ENCODE measurements at regions not wholly inside any gene's neighbourhood (a gene's known extent, or its start where the extent isn't known, plus 50 kb on each side); places are given as distances from the start of the nearest gene placed in this dataset.
"Not testable (repeated sequence)": the region's sequence is repeated elsewhere in the genome, so short reads cannot be mapped to it uniquely, and the experiment has no call there.

DNA sequence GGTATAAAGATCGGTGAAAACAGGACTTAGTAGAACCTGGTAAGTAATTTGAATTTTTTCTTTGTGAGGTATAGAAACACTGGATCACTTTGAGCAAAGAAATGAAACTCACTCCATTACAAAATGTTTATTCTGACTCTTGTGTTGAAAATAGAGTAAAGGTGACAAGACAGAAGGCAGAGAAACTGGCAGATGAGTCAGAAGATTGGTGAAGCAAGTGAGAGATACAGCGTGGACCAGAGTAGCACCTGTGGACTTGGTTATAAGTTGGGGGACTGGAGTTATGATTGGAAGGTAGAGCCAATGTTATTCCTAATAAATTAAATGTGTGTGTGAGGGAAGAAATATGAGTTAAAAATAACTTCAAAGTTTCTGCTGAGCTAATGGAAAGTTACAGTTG lies 620.9 kb downstream of the ZWINT start:
- no peak for DNase-seq

DNA sequence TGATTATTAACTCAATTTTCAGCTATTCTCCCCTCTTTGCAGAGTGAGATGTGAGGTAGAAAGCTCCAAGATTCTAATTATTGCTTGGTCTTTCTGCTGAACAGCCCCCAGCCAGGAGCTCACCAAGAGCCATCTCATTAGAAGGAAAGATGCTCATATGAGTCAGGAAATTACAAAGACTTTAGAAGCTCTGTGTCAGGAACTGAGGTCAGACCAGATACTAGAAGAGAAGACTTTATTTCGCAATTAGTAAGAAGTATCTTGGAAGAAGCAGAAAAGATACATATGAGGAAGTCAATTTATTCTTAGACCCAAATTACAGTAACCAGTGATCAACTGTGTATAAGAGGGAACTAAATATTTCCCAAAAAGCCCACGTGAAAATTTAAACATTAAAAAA lies 626.9 kb downstream of the ZWINT start:
- DNase-seq: peak in 1 of 3 donors; percentile 4

DNA sequence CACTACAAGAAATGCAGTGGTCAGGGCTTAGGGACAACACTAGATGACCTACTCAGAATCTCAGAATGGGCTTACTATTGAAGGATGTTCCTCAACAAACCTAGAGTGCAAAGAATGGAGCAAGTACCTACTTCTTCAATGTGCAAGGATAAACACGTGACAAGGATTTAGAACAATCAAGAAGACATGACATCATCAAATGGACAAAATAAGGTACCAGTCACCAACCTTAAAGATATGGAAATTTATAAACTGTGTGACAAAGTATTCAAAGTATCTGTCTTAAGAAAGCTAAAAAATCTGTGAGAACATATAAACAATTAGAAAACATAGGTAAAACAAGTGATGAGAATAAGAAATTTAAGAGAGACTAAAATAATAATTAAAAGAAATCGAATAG lies 656.1 kb downstream of the ZWINT start:
- DNase-seq: no peak

DNA sequence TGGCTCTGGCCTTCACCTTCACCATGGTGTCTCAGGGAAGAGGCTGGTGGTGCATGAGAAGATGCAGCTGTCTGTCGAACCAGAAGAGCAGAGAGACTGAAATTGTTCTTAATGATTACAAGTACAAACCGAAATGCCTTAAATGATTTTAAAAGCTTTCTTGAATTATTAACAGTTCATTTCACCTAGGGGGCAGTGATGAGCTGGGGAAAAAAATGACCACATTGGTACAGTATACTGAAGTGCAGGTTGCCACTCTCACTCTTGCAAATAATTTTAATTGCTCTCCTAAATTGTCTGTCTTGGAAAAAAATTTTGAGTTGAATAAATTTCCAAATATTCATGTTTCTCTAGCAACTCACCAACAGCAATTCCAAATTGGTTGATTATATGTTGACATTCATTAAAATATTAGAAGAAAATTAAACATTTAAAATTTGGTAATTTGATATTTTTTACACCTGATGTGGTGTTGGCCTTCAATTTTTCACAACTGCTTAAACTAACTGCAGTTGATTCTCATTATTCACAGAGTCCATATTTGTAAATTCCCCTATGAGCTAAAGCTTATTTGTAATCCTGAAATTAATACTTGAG lies 692.6 kb downstream of the ZWINT start:
- peak in 2 of 3 donors; percentile 6 for DNase-seq

DNA sequence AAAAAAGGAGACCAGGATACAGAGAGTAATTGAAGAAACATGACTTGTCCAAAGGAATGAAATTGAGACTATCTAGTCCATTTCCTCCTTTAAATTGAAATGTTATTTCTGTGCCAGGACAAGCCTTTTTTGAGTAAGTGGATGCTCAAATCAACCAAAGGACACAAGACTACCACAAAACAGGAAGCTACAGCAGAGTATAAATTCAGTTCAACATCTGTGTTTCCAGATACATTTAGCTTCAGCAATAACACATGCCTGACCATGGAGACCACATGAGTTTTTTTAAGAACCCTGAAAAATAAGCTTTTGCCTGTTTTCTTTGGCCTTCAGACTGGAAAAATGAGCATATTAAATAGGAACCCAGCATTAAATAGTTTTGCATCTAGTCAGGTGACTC lies 707.5 kb downstream of the ZWINT start:
- no peak for DNase-seq

DNA sequence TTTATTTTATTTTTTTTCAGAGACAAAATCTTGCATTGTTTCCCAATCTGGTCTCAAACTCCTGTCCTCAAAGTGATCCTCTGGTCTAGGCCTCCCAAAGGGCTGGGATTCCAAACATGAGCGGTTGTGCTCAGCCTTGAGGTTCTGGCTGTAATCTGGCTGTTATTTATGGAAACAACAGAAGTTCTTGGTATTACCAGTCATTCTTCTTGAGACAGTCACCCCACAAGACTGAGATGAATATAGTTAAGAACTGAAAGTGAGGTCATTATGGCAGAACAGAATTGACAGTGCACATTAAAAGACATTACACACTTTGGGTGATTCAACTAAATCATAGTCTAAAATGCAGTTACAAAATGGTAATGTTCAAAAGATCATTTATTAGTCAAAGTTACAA lies 719.5 kb downstream of the ZWINT start:
- no peak for DNase-seq

DNA sequence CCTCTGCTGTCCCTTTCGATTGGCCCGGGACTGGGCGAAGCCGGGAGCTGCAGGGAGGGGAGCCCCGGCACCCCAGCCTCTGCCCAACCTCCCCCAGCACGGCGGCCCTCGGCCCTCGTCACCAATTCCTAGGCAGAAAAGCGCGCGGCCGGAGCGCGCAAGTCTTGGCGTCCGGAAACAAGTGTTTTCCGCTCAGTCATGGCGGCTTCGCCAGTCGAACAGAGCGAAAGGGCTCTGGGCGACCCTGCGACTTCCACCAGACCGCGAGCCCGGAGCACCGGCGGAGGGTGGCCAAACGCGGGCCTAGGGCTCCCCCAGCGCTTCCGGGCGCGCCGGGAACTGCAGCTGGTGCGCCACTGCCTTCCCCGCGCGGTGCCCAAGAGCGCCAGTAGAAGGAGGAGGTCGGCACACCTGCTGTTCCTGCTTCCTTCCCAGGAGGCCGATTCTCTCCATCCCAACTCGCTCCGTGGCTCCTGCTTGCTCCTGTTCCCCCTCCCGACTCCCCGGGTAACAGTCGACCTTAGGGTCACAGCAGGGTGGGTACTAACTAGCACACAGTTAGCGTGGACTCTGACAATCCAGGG lies 729.9 kb downstream of the ZWINT start:
- DNase-seq: peak; percentile 17 to 62 (median 25)

DNA sequence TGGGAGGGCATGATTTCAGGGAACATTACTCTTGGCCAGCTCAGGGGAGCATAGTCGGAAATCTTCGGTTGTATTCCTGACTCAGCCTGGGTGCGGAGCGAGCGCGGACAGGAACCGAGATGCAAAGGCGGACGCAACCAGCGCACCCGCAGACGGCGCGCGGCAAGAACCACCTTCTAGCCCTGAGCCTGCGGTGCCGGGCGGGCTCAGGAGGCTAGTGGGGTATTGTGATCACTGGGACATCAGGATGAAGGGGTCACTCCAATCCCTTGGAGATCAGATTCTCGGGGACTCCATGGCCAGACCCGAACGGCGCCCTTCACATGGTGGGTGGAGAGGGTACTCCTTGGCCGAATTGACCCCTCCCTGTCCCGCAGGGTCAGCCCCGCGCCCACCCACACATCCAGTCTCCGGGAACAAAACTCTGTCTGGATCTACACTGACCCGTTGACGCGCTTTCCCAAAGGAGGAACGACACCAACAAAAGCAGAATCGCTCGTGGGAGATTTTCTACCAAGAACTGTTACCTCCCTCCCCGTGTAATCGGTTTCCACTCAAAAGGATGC lies 730.5 kb downstream of the ZWINT start:
- DNase-seq: no peak

DNA sequence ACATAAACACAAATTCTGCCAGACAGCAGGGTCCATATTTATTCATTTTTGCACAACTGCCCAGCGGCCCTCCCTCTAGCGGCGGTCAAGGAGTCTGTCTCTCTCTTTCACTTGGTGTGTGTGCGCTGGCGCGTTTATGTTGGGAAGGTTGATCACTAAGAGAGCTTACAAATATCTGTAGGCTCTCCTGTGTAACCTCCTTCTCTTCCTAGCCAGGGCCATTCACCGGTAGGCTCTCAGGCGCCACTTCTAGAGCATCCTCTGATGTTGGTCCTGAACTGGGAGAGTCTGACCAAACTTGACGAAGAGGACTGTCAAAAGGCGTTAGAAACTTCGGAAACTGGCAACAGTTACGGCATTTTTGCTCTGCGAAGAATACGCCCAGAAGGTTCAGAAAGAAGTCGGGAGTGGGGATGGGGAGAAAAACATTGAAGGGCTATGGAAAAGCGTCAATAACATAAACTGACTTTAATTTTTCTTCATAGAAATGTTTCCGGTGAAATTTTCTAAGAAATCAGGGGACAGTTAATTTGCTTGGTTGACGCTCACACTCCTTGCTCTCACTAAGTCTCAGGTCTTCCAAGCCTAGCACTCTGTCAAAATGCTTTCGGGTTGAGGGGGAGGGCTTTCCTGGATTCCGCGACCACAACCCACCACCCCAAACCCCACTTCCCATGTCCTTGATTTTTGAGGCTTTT lies 731.1 kb downstream of the ZWINT start:
- DNase-seq: peak in 2 of 3 donors; percentile 9 to 20

DNA sequence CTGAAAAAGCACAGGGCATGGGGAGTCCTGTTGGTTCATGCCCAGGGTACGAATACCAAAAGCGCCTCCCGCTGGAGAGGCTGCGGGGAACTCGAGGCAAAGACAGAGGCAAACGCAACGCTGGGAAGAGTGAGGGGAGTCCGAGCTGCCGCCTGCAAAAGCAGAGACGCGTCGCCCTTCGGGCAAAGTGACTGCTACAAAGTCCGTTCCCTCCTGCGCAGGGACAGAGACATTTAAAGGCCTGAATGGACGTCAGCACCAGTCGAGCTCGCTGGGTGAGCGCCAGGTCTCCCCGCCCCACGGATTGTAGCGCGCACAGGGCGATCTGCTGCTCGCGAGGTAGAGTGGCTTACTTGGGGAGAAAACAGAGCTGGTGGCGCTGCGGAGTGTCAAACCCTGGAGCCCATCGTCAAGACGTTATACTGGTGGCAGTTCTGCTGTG lies 732.8 kb downstream of the ZWINT start:
- no peak for DNase-seq

DNA sequence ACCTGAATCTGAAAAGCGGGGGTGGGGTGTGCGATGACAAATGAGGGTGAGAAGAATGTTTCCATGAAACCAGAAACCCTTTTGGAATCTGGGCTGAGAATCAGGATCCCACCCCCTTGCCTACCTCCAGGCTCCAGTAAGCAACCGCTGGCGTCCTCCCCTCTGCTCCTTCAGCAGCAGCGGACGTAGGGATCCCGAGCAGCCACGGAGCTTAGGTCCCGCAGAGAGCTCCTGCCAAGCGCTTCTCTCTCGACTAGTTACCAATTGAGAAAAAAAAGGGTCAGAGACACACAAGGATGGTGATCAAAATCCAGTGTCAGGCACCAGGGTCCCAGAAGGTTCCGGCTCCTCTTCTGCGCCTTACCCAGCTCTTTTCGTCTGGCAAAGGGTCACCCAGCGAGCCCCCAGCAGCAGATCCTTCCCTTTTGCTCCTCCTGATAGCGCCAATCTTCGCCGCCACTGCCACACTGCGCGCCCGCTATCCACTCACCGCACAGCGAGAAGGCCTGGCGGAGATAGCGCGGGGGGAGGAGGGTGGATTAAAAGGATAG lies 733.5 kb downstream of the ZWINT start:
- no peak for DNase-seq

DNA sequence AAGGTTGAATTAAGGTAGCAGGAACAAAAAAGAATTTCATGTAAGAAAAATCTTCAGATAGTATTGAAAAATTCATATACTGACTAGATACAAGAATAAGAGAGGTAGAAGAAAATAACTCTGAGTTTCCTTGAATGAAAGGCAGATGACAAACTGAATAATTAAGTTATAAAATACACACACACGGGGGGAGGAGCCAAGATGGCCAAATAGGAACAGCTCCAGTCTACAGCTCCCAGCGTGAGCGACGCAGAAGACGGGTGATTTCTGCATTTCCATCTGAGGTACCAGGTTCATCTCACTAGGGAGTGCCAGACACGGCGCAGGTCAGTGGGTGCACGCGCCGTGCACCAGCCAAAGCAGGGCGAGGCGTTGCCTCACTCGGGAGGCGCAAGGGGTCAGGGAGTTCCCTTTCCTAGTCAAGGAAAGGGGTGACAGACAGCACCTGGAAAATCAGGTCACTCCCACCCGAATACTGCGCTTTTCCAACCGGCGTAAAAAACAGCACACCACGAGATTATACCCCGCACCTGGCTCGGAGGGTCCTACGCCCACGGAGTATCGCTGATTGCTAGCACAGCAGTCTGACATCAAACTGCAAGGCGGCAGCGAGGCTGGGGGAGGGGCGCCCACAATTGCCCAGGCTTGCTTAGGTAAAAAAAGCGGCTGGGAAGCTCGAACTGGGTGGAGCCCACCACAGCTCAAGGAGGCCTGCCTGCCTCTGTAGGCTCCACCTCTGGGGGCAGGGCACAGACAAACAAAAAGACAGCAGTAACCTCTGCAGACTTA lies 759.2 kb downstream of the ZWINT start:
- not testable (repeated sequence) for DNase-seq

DNA sequence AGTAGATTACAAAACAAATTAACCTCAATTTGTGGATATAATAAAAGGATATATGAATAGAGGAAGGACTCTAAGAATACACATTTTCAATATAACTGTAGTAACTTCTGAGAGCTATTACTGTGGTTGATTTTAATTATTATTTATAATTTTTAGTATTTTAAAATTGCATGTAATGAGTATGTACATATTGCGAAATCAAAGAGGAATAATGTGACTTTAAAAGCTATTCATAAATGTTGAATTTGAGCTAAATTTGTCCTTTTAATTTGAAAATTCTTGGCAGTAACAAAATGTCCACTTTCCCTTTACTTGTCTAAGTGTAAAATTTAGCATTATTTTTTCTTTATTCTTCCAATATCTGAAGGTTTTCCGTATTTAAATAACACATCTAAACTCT lies 750.6 kb upstream of the PCDH15 start:
- no peak for DNase-seq

DNA sequence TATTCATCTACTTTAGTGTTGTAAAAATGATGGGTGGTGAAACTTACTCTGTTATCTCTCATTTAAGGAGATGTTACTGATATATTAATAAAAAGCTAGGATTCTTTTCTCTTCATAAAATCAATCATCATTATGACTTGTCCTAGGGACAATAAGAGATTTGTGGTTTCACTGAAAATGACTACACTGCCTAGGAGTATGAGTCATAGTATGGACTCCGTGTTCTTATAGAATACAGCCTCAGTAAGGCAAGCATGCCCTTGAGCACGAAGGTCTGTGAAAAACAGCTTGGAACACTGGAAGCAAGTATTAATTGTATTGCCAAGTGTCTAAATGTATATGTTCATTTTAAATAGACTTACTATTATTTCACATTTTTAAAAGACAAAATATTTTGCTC lies 749.2 kb upstream of the PCDH15 start:
- no peak for DNase-seq

DNA sequence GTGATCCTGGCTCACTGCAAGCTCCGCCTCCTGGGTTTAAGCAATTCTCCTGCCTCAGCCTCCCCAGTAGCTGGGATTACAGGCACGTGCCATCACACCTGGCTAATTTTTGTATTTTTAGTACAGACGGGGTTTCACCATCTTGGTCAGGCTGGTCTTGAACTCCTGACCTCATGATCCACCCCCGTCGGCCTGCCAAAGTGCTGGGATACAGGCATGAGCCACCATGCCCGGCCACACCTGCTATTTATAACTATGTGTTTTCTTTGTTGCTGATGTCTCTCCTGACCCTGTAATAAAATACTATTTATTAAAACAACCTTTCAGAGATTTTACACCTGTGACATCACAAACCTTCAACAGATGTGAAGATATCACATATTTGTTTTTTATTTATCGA lies 736.5 kb upstream of the PCDH15 start:
- DNase-seq: not testable (repeated sequence)

DNA sequence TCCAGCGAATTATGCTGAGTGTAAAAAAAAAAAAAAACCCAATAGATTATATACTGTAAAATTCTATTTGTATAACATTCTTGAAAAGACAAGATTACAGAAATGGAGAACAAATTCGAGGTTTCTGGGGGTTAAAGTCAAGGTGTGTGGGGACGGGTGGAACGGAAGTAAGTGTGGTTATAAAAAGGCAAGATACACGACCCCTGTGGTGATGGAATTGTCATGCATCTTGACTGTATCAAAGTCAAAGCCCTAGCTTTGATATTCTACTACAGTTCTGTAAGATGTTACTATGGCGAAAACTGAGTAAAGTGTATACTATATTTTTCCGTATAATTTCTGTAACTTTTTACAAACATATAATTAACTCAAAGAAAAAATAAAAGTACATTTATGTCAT lies 718.2 kb upstream of the PCDH15 start:
- no peak for DNase-seq

DNA sequence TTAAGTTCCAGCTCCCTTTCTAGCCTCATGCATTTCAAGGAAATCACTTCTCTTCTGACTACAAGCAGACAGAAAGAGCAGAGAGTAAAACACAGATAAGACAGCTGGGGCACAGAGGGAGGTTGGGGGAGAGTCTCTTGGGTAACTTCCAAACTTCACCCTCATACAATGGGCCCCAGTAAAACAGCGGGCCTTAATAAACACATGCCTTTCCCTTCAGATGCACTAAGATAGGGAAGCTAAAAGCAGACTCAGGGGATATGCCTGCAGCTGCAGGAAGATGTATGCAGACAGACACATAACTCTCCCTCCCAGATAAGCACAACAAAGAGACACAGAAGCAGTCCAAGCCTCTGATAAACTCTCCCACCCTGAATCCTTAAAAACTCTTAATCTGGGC lies 717.4 kb upstream of the PCDH15 start:
- DNase-seq: not testable (repeated sequence)

DNA sequence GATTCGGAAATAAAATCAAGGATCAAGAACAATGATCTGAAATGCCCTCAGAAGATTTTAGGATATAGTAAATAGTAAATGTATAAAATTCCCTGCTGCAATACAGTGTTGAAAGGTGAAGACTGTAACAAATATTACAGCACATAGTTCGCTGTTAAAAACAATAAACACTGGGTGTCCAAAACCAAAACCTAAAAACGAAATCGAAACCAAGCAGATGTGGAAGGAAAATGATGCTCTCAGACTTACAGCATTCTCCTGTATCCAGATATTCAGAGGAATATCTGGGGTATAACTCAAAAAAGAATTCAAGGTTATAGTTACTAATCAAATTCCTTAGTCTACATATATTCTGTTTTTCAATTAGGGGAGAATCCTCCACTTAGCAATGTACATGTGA lies 708.1 kb upstream of the PCDH15 start:
- no peak for DNase-seq

DNA sequence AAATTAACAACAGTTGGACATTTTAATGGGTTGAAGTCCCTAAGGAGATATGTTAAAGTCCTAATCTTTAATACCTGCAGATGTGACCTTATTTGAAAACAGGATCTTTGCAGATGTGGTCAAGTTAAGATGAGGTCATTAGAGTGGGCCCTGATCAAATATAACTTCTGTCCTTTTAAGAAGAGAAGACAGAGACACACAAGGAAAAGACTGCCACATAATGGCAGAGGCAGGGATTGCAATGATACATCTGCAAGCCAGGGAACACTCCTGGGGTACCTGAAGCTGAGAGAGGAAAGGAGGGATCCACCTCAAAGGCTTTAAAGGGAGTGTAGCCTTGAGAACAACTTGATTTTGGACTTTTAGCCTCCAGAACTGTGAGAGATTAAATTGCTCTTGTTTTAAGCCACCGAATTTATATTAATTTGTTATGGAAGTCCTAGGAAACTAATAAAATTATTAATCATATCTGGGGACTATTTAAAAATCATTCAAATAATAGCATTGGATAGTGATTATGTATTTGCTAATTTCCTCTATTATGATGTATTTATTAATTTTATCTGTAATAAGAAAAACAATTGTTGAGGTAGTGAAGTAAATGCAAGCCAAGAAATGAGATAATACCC lies 700.0 kb upstream of the PCDH15 start:
- DNase-seq: peak in 1 of 3 donors; percentile 7

DNA sequence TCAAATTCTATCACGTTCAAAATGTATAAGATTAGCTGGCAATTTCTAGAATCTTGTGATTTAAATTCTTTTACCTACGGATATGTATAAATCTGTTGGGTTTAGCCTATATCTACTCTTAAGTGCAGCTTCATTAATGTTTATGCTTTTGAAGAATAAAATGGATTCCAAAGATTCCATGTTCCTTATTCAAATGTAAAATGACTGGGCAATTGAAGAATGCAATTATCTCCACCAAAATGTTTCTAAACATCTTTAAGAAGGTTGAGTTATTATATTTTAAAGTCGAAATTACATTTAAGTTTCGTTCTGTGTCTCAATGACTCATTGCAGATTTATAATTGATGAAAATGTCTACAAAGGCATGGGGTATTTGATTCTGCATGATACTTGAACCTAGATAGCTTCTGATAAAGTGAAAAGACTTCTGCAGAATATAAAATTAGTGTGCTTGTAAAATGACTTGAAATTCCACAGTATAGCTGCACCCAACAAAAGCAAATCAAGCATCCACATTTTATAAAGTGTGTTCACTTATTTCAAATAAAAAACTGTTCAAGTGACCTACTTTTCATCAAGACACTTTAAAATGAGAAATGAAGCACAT lies 697.0 kb upstream of the PCDH15 start:
- DNase-seq: no peak

DNA sequence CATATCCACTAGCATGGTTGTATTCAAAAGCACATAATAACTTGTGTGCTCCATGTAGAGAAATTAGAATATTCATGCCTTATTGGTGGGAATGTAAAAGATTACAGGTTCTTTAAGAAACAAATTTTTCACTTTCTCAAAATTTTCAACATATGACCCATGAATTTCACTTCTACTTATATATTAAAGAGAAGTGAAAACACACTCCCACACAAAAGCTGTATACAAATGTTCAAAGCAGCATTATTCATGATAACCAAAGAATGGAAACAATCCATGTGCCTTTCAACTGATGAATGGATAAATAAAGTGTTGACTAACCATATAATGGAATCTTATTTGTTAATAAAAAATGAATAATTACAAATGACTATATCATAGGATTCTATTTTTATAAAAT lies 694.5 kb upstream of the PCDH15 start:
- DNase-seq: peak in 1 of 3 donors; percentile 4

DNA sequence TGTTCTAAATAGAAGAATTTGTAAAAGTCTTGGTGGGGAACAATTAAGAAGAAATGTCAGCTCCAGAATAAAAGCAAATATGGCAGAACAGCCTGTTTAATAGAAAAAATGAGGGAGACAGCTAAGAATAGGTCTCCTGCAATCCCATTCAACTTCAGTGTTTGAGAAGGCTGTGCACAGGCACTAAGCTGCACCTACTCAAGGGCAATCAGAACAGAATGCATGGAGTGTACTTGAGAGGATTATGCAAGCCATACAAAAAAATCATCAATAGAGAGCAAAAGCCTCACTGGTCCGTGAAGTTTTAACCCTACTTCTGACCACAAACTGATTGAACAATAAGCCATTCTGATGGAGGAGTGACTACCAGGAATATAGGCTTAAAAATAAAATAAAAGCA lies 690.7 kb upstream of the PCDH15 start:
- no peak for DNase-seq

Measured in suppressor macrophage treated with lipopolysaccharide for 1 hour (primary cell).